Astrocyte (in vitro differentiated cells and primary cell): ENCODE measurements at regions not wholly inside any gene's neighbourhood (a gene's known extent, or its start where the extent isn't known, plus 50 kb on each side); places are given as distances from the start of the nearest gene placed in this dataset.

Experiments
- EZH2 ChIP-seq: IDR thresholded peaks from 2 replicates; pipeline ENCODE4 v1.6.1; 2012; ENCODE audit warnings: mild to moderate bottlenecking, low read length, inconsistent platforms; ENCODE audit not compliant: insufficient read depth
- TF ChIP-seq, protein P1 (sequence below): IDR thresholded peaks from 2 replicates; pipeline ENCODE4 v1.5.1; 2011; ENCODE audit warnings: low read depth, mild to moderate bottlenecking, inconsistent platforms, low read length, moderate library complexity; ENCODE audit not compliant: insufficient read depth

DNA sequence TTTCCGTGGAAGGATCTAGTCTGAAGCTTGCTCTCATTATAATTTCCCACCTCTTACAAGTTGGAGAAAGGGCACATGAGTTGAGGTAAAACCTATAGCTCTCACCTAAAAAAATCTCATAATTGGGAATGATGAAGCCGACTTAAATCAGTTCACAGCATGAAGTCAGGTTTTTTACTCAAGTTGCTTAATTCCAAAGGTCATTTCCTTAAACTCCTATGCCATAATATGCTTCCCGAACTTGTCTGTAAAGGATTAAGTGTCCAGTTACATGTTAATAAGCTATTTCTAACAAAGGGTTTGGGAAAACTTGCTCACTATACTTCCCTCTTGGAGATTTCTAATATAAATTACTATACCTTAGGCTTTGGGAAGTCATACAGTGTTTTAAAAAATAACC is 481.2 kb downstream of the NUP35 start:
- TF ChIP-seq, protein P1, sequence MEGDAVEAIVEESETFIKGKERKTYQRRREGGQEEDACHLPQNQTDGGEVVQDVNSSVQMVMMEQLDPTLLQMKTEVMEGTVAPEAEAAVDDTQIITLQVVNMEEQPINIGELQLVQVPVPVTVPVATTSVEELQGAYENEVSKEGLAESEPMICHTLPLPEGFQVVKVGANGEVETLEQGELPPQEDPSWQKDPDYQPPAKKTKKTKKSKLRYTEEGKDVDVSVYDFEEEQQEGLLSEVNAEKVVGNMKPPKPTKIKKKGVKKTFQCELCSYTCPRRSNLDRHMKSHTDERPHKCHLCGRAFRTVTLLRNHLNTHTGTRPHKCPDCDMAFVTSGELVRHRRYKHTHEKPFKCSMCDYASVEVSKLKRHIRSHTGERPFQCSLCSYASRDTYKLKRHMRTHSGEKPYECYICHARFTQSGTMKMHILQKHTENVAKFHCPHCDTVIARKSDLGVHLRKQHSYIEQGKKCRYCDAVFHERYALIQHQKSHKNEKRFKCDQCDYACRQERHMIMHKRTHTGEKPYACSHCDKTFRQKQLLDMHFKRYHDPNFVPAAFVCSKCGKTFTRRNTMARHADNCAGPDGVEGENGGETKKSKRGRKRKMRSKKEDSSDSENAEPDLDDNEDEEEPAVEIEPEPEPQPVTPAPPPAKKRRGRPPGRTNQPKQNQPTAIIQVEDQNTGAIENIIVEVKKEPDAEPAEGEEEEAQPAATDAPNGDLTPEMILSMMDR = no peak
- TF ChIP-seq EZH2 = no peak
